ENCODE measurements at regions not wholly inside any gene's neighbourhood (a gene's known extent, or its start where the extent isn't known, plus 50 kb on each side); places are given as distances from the start of the nearest gene placed in this dataset.

- Histone ChIP-seq H3K4me3 (no peak overlapping the region), H3K9me3 (peaks cover 0 to 6% (median 0%) of the 10 kb centered on the region in 12 donors), H3K36me3 (no peaks in the 10 kb centered on the region), H3K27me3 (no peaks in the 10 kb centered on the region), H3K27ac (no peak overlapping the region), H3K4me1 (no peaks in the 10 kb centered on the region)
- intact Hi-C loops (cut with DNase I) = no loop called here
- TF ChIP-seq POLR2A (IDR thresholded peaks at IDR 0.05) (no peak), CTCF (IDR thresholded peaks at IDR 0.05) (no peak)
- 52 to 81% (median 74%) methylated on average over 3 of the region's 3 CpGs for WGBS, 4 donors
- DNase-seq (no peak), ATAC-seq (no peak)
These were observed 1034.7 kb upstream of the GHITM start for GRCh38 chr10:83104616-83105015.

- 79 to 90% (median 82%) methylated on average over 7 of the region's 7 CpGs for WGBS, 4 donors
- Histone ChIP-seq H3K27me3 (no peaks in the 10 kb centered on the region), H3K4me3 (no peak overlapping the region), H3K36me3 (no peaks in the 10 kb centered on the region), H3K4me1 (no peaks in the 10 kb centered on the region), H3K27ac (no peak overlapping the region), H3K9me3 (peaks cover 0 to 37% (median 15%) of the 10 kb centered on the region in 12 donors)
- DNase-seq (no peak), ATAC-seq (no peak)
- intact Hi-C loops (cut with DNase I) = no loop called here
- TF ChIP-seq CTCF (IDR thresholded peaks at IDR 0.05) (no peak), POLR2A (IDR thresholded peaks at IDR 0.05) (no peak)
These were observed 1030.6 kb upstream of the GHITM start for GRCh38 chr10:83108565-83109333.

GRCh38 chr10:83119346-83119745 lies 1020.0 kb upstream of the GHITM start:
- Histone ChIP-seq H3K4me1 (no peaks in the 10 kb centered on the region), H3K4me3 (no peak overlapping the region), H3K27ac (no peak overlapping the region), H3K36me3 (no peaks in the 10 kb centered on the region), H3K27me3 (no peaks in the 10 kb centered on the region), H3K9me3 (no peaks in the 10 kb centered on the region)
- intact Hi-C loops (cut with DNase I) = no loop called here
- DNase-seq = no peak
- WGBS, 4 donors = 59 to 72% (median 63%) methylated on average over 1 of the region's 1 CpG
- TF ChIP-seq CTCF (IDR thresholded peaks at IDR 0.05) (no peak), POLR2A (IDR thresholded peaks at IDR 0.05) (no peak)
- no peak for ATAC-seq

- no peak for DNase-seq
- no peaks in the 10 kb centered on the region for H3K27me3 ChIP-seq
- ATAC-seq = no peak
- TF ChIP-seq POLR2A (IDR thresholded peaks at IDR 0.05) = no peak
- TF ChIP-seq CTCF (IDR thresholded peaks at IDR 0.05) = no peak
- intact Hi-C loops (cut with DNase I) = no loop called here
- H3K27ac ChIP-seq = no peak overlapping the region
- H3K36me3 ChIP-seq = no peaks in the 10 kb centered on the region
- no peaks in the 10 kb centered on the region for H3K4me1 ChIP-seq
- peaks cover 0 to 3% (median 0%) of the 10 kb centered on the region in 12 donors for H3K9me3 ChIP-seq
- 39 to 69% (median 64%) methylated on average over 2 of the region's 2 CpGs for WGBS, 4 donors
- H3K4me3 ChIP-seq = no peak overlapping the region
These were observed 1017.0 kb upstream of the GHITM start for GRCh38 chr10:83122336-83122735.

All from heart left ventricle (tissue), 16 donors.